Loucy (cell line): ENCODE measurements at regions not wholly inside any gene's neighbourhood (a gene's known extent, or its start where the extent isn't known, plus 50 kb on each side); places are given as distances from the start of the nearest gene placed in this dataset.

Experiments used
- EZH2phosphoT487 ChIP-seq: fragments of 200-600 bp; IDR thresholded peaks from 2 replicates; pipeline ENCODE4 v1.6.1; 2018; ENCODE audit warnings: antibody characterized with exemption, mild to moderate bottlenecking, moderate library complexity, borderline replicate concordance
- TF ChIP-seq, protein P1 (sequence below): fragments of 200-600 bp; sonication (generic); conservative IDR thresholded peaks from 2 replicates; pipeline ENCODE4 v1.5.1; 2014; ENCODE audit warnings: mild to moderate bottlenecking, antibody characterized with exemption, low read length

DNA sequence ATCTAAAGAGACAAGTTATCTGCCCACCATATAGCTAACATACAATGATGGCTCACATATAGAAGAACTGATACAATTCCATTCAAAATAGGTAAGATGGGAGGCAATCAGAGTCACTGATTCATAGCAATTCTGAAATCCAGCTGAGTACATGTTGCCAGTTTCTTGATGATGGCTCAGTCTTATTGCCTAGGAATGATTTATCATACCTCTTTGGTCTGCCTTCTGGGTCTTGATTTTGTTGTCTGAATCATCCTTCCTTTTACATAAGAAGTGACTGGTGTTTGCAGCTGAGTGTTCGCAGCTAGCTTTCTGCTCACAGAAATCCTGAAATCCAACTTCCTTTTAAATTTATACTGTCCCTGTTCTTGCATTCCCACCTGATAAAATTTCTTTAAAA is 463.2 kb upstream of the MGAT4C start:
- no peak for TF ChIP-seq EZH2phosphoT487
- TF ChIP-seq, protein P1, sequence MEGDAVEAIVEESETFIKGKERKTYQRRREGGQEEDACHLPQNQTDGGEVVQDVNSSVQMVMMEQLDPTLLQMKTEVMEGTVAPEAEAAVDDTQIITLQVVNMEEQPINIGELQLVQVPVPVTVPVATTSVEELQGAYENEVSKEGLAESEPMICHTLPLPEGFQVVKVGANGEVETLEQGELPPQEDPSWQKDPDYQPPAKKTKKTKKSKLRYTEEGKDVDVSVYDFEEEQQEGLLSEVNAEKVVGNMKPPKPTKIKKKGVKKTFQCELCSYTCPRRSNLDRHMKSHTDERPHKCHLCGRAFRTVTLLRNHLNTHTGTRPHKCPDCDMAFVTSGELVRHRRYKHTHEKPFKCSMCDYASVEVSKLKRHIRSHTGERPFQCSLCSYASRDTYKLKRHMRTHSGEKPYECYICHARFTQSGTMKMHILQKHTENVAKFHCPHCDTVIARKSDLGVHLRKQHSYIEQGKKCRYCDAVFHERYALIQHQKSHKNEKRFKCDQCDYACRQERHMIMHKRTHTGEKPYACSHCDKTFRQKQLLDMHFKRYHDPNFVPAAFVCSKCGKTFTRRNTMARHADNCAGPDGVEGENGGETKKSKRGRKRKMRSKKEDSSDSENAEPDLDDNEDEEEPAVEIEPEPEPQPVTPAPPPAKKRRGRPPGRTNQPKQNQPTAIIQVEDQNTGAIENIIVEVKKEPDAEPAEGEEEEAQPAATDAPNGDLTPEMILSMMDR = no peak
